Transverse colon (tissue), 4 donors: ENCODE measurements at regions not wholly inside any gene's neighbourhood (a gene's known extent, or its start where the extent isn't known, plus 50 kb on each side); places are given as distances from the start of the nearest gene placed in this dataset.

Experiments used
- DNase-seq: peaks from one replicate; pipeline ENCODE4 v3.0.0-alpha.2; 2019
- H3K27ac ChIP-seq, 4 donors: fragments of 200-600 bp; sonication (generic); 2 replicates each; pipeline ENCODE4 v1.5.1; 2016 to 2018; ENCODE audit warnings: inconsistent platforms in 4 of 4
- H3K27me3 ChIP-seq: fragments of 200-600 bp; sonication (generic); 2 replicates; pipeline ENCODE4 v1.5.1; 2017; ENCODE audit warnings: inconsistent platforms
- H3K36me3 ChIP-seq, 4 donors: fragments of 200-600 bp; sonication (generic); 2 replicates each; pipeline ENCODE4 v1.5.1; 2017 to 2019; ENCODE audit warnings: inconsistent platforms in 4 of 4
- H3K4me1 ChIP-seq, 4 donors: fragments of 200-600 bp; sonication (generic); 2 replicates each; pipeline ENCODE4 v1.5.1; 2017 to 2020; ENCODE audit warnings: inconsistent platforms in 4 of 4
- H3K4me3 ChIP-seq, 4 donors: fragments of 200-600 bp; sonication (generic); 1 replicate in 1 of 4; 2 replicates in 3 of 4; pipeline versions ENCODE4 v1.5.1 to v1.6.1; 2017 to 2019; ENCODE audit warnings: inconsistent platforms in 4 of 4
- H3K9me3 ChIP-seq, 2 donors: fragments of 200-600 bp; sonication (generic); 2 replicates each; pipeline ENCODE4 v1.5.1; 2017 to 2019; ENCODE audit warnings: inconsistent platforms in 2 of 2
- CTCF ChIP-seq, 5 experiments: fragments of 200-600 bp in 3 of 5; fragments of 450-650 bp in 2 of 5; sonication (generic) in 3 of 5; IDR thresholded peaks; 1 replicate in 2 of 5; 2 replicates in 3 of 5; pipeline ENCODE4 v1.5.1; 2016 to 2017; ENCODE audit warnings: antibody characterized with exemption in 5 of 5, inconsistent platforms in 3 of 5, mild to moderate bottlenecking in 2 of 5, moderate library complexity in 1 of 5
- EP300 ChIP-seq: sonication (generic); formaldehyde crosslinking; IDR thresholded peaks from one replicate; pipeline ENCODE4 v1.6.1; 2017; ENCODE audit warnings: antibody characterized with exemption, low read depth
- POLR2A ChIP-seq: fragments of 450-650 bp; IDR thresholded peaks from one replicate; pipeline ENCODE4 v1.6.1; 2016; ENCODE audit warnings: antibody characterized with exemption, mild to moderate bottlenecking, moderate library complexity
- POLR2AphosphoS5 ChIP-seq, 3 donors: sonication (generic); formaldehyde crosslinking; IDR thresholded peaks; one replicate each; pipeline ENCODE4 v1.6.1; 2016; ENCODE audit warnings: antibody characterized with exemption in 3 of 3
- WGBS, 2 donors: methylation state at CpG; one replicate each; pipeline ENCODE4 v1.1.5; 2018; ENCODE audit warnings: low coverage in 1 of 2; 5-methylcytosine and 5-hydroxymethylcytosine counted together
- in situ Hi-C, 4 donors: fragments of 200-750 bp; cut with MboI; loops; one replicate each; pipeline versions ENCODE4 v1.15.0 to v1.15.1; 2017; ENCODE audit warnings: low sequenced_read_pairs in 3 of 4, low pct_ligation_motif_present in 1 of 4, low pct_unique_long_range_greater_than_20kb in 1 of 4
- intact Hi-C: fragments of 100-400 bp; cut with DNase I; formaldehyde crosslinking; loops from one replicate; pipeline ENCODE4 v1.15.1; 2023; ENCODE audit warnings: low total_unique reads

DNA sequence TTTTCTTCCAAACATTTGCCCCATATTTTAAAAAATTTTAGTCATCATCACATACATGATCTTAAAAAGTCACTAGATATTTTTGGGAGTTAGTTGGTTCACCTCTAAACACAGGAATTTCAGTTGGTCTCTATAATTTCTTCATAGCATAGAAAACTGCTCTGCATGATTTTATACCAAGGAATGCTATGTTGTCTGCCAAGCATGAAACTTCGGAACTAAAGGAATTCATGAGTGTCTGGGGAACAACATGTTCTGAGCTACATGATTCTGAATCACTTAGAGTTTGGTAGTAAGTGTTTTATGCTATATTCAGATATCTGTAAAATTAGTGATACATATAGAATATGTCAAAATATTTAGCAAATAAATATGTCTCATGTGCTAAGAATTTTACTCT, 957.8 kb downstream of the GATA3 start:
- intact Hi-C loops (no loop called here), in situ Hi-C loops (no loop called here)
- WGBS, 2 donors, result 58 to 71% methylated on average over 1 of the region's 1 CpG
- H3K27me3 ChIP-seq, result no peaks in the 10 kb centered on the region
- no peak overlapping the region for H3K27ac ChIP-seq
- no peak for DNase-seq
- no peak for TF ChIP-seq POLR2A
- TF ChIP-seq CTCF (IDR thresholded peaks at IDR 0.05), result no peak
- H3K9me3 ChIP-seq, result no peaks in the 10 kb centered on the region
- H3K36me3 ChIP-seq, result no peaks in the 10 kb centered on the region
- no peaks in the 10 kb centered on the region for H3K4me1 ChIP-seq
- no peak overlapping the region for H3K4me3 ChIP-seq

DNA sequence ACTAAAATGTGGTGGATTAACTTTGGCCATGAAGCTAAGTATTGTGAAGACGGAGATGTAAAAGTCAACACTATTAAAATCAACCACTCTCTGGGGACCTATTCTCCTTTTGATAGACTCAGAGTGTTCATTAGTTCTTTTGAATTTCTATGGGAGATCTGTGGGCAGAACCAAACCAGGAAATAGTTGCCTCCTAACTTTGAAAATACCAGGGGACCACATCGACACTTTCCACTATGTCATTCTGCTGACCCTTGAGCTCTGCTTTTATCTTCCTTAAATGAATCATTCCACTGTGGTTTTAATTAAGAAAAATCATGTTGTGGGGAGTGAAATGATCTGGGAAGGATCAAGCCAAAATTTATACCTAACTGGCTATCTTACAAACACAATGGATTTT, 960.5 kb downstream of the GATA3 start:
- no peaks in the 10 kb centered on the region for H3K9me3 ChIP-seq
- no peak for TF ChIP-seq POLR2AphosphoS5 (IDR thresholded peaks at IDR 0.05)
- no peak for TF ChIP-seq POLR2A
- no peak for TF ChIP-seq CTCF (IDR thresholded peaks at IDR 0.05)
- no peak for TF ChIP-seq EP300
- H3K27me3 ChIP-seq, result no peaks in the 10 kb centered on the region
- no peaks in the 10 kb centered on the region for H3K4me1 ChIP-seq
- intact Hi-C loops, result no loop called here
- H3K4me3 ChIP-seq, result no peak overlapping the region
- H3K36me3 ChIP-seq, result no peaks in the 10 kb centered on the region
- in situ Hi-C loops, result no loop called here
- no peak for DNase-seq
- WGBS, 2 donors, result 65 to 80% methylated on average over 2 of the region's 2 CpGs
- H3K27ac ChIP-seq, result no peak overlapping the region

DNA sequence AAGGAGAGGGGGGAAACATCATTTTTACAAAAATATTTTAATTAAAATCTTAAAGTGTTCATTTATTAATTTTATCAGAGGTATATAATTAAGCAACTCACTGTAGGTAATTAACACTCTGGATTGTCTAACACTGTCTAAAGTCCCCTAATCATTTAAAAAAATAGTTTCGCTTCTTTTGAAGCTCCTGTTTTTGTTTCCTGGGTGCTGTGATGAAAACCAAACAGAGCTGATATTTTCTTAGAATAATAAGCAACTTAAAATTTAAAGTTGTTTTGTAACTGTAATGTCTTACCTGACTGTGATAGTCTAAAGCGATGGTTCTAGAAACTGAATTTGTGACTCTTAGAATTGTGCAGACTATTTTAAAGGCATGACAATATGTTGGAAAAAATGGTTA, 961.0 kb downstream of the GATA3 start:
- Histone ChIP-seq H3K27me3 (no peaks in the 10 kb centered on the region), H3K4me1 (no peaks in the 10 kb centered on the region), H3K9me3 (no peaks in the 10 kb centered on the region), H3K36me3 (no peaks in the 10 kb centered on the region), H3K4me3 (no peak overlapping the region), H3K27ac (no peak overlapping the region)
- in situ Hi-C loops, result no loop called here
- no peak for DNase-seq
- TF ChIP-seq EP300 (no peak), POLR2A (no peak), CTCF (IDR thresholded peaks at IDR 0.05) (no peak), POLR2AphosphoS5 (IDR thresholded peaks at IDR 0.05) (no peak)
- WGBS, 2 donors, result 75 to 87% methylated on average over 2 of the region's 2 CpGs
- intact Hi-C loops, result no loop called here

GRCh38 chr10:9016930-9017329, 962.4 kb downstream of the GATA3 start:
- WGBS, 2 donors, result 72 to 81% methylated on average over 4 of the region's 4 CpGs
- no peaks in the 10 kb centered on the region for H3K27me3 ChIP-seq
- no peaks in the 10 kb centered on the region for H3K36me3 ChIP-seq
- H3K27ac ChIP-seq, result no peak overlapping the region
- no peaks in the 10 kb centered on the region for H3K4me1 ChIP-seq
- no peak for TF ChIP-seq EP300
- no peak for TF ChIP-seq POLR2AphosphoS5 (IDR thresholded peaks at IDR 0.05)
- TF ChIP-seq POLR2A, result no peak
- TF ChIP-seq CTCF (IDR thresholded peaks at IDR 0.05), result no peak
- DNase-seq, result no peak
- in situ Hi-C loops, result no loop called here
- no peaks in the 10 kb centered on the region for H3K9me3 ChIP-seq
- H3K4me3 ChIP-seq, result no peak overlapping the region
- intact Hi-C loops, result no loop called here
